NCI-H524 treated with DMSO at 0.1 percent for 48 hours (cell line): ENCODE measurements at regions not wholly inside any gene's neighbourhood (a gene's known extent, or its start where the extent isn't known, plus 50 kb on each side); places are given as distances from the start of the nearest gene placed in this dataset.

Experiments
- DNase-seq: peaks from one replicate; lab custom pipeline; 2025; lab: John Stamatoyannopoulos, UW

- DNase-seq: no peak
These were observed 285.9 kb downstream of the IL15 start for GRCh38 chr4:141922236-141922635.

- DNase-seq: no peak
These were observed 290.0 kb downstream of the IL15 start for GRCh38 chr4:141926406-141926805.

- no peak for DNase-seq
These were observed 296.1 kb downstream of the IL15 start for GRCh38 chr4:141932490-141932889.

- no peak for DNase-seq
These were observed 297.6 kb downstream of the IL15 start for GRCh38 chr4:141933978-141934377.

- DNase-seq: no peak
These were observed 319.3 kb downstream of the IL15 start for GRCh38 chr4:141955696-141956095.

- DNase-seq: no peak
These were observed 321.0 kb downstream of the IL15 start for GRCh38 chr4:141957416-141957815.

GRCh38 chr4:141962486-141962885 is 326.1 kb downstream of the IL15 start:
- DNase-seq: no peak

- DNase-seq: no peak
These were observed 335.5 kb downstream of the IL15 start for GRCh38 chr4:141971869-141972268.

- DNase-seq: no peak
These were observed 336.6 kb downstream of the IL15 start for GRCh38 chr4:141972950-141973349.
